Esophagus muscularis mucosa (tissue), 4 donors: ENCODE measurements at regions not wholly inside any gene's neighbourhood (a gene's known extent, or its start where the extent isn't known, plus 50 kb on each side); places are given as distances from the start of the nearest gene placed in this dataset.

Experiments
- CTCF ChIP-seq, 3 experiments: fragments of 200-600 bp in 2 of 3; fragments of 450-650 bp in 1 of 3; sonication (generic) in 2 of 3; IDR thresholded peaks; one replicate each; pipeline ENCODE4 v1.5.1; 2017 to 2019; ENCODE audit warnings: antibody characterized with exemption in 3 of 3, mild to moderate bottlenecking in 2 of 3, moderate library complexity in 1 of 3
- EP300 ChIP-seq: sonication (generic); formaldehyde crosslinking; IDR thresholded peaks from one replicate; pipeline ENCODE4 v1.6.1; 2017; ENCODE audit warnings: antibody characterized with exemption
- POLR2A ChIP-seq: fragments of 450-650 bp; IDR thresholded peaks from one replicate; pipeline ENCODE4 v1.6.1; 2017; ENCODE audit warnings: antibody characterized with exemption, moderate library complexity, mild to moderate bottlenecking, low read depth

- TF ChIP-seq POLR2A (no peak), CTCF (IDR thresholded peaks at IDR 0.05) (no peak), EP300 (no peak)
Measured at GRCh38 chr2:147356157-147356556, 488.7 kb upstream of the ACVR2A start.
